ENCODE measurements at regions not wholly inside any gene's neighbourhood (a gene's known extent, or its start where the extent isn't known, plus 50 kb on each side); places are given as distances from the start of the nearest gene placed in this dataset.

DNA sequence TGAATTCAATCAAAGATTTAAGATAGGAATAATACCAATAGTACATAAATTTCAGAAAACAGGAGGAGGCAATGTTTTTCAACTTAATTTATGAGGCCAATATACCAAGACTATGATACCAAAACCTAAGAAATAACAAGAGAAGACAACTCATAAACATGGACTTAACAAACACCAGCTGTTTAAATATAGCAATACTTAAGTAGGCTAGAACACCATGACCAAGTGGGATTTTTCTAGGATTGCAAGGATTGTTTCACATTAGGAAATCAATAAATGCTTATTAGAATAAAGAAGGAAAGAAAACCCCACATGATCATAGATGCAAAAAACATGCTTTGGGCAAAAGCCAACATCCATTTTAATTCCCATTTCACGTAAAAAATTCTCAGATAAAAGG, 355.1 kb downstream of the EPM2A start:
- H3K4me3 ChIP-seq (ENCODE audit: low read depth, low read length) = no peak overlapping the region

DNA sequence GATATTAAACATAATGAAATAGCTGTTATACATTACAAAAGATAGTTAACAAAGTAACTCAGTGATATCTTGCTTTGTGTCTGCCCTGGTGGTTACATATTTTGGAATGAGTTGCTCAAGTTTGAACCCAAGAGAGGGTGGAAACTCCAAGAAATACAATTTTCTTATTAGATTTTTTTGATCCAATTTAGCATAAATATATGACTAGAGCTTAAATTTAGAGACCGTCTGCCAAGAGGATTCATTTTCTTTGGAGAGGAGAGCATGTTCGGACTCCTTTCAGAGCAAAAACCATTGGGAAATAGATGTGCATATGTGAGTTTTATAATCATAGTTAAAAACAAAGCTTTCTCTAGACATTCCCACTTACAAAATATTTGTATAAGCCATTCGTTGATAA, 353.4 kb downstream of the EPM2A start:
- H3K4me3 ChIP-seq (ENCODE audit: low read depth, low read length) = no peak overlapping the region

DNA sequence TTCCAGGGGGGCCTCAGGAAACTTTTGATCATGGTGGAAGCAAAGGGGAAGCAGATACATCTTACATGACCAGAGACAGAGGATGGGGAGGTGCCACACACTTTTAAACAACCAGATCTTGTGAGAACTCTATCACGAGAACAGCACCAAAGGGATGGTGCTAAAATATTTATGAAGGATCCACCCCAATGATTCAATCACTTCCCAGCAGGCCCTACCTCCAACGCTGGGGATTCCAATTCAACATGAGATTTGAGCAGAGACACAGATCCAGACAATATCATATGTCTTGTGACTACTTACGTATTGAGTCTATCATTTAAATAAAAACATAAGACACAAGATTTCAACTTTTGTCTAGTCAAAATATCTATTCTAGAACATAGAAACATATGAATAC, 351.9 kb downstream of the EPM2A start:
- no peak overlapping the region for H3K4me3 ChIP-seq (ENCODE audit: low read depth, low read length)

DNA sequence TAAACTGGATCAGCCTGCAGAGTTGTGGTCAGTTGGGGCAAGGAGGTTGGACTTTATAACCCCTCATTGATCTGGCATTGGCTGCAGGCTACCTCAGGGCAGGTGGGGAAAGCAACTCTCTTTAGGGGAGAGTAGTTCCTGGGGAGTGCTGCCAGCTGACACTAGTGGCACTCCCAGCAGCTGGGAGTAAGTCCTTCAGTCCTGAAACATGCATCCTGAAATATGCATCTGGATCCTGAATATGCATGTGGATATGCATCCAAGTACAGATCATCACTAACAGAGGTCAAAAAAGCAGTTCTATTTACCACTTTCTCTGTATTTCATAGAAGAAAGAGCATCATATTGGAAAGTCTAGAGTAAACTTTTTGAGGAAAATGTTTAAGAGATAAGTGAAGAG, 350.8 kb downstream of the EPM2A start:
- no peak overlapping the region for H3K4me3 ChIP-seq (ENCODE audit: low read depth, low read length)

DNA sequence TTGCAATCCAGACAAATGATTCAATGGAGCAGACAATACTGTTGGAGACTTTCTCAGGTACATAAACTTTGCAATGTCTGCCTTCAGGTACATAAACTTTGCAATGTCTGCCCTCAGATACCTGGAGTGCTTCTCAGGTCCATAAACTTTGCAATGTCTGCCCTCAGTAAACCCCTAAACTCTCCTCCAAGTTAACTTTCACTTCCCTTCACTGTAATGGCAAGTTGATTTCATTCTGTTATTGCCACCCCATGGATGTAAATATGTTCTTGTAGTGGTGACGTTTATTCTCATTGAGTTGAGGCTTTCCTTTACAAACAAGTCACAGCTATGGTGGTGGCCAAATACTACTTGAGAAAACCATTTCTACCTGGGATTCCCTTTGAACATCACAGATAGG, 338.8 kb downstream of the EPM2A start:
- H3K4me3 ChIP-seq (ENCODE audit: low read depth, low read length) = no peak overlapping the region

DNA sequence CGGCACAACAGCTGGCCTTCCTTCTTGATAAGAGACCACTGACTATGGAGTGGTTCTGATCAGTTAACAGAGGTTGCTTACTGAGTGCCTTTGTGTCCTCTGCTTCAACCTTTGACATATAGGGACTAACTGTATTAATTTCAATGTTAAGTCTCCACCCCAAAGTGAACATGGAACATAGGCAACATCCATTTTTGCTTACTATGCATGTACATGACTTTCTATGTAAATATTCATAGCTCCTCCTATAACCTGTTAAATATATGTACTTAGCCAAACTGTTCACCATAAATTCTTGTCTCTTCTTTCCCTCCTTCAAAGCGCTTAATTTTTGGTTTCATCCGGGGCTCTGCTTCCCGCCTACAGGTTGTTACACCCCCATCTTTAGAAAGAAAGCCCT, 334.8 kb downstream of the EPM2A start:
- no peak overlapping the region for H3K4me3 ChIP-seq (ENCODE audit: low read depth, low read length)

DNA sequence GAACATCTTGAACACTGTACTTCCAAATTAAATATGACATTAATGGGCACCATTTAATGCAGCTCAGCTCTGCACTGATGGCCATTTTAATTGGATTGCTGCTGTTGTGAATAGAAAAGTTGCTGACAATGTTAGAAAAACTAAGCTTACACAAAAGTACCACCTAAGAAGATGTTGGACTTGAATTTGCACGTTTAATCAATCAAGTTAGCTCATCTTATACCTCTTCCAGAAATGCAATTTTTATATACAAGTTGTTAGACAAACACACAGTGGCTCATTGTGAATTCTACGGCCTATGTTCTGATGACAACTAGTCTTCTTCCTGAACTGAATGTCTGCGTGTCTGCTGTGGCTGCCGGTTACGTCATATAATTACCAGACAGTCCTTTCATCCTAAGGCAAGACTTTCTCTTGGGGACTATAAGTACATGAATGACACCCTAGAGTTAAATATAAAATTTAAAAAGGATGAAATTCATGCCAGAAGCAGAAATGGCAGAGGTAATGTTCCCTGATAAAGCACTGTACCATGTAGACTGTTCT, 330.2 kb downstream of the EPM2A start:
- H3K4me3 ChIP-seq (ENCODE audit: low read depth, low read length) = no peak overlapping the region

DNA sequence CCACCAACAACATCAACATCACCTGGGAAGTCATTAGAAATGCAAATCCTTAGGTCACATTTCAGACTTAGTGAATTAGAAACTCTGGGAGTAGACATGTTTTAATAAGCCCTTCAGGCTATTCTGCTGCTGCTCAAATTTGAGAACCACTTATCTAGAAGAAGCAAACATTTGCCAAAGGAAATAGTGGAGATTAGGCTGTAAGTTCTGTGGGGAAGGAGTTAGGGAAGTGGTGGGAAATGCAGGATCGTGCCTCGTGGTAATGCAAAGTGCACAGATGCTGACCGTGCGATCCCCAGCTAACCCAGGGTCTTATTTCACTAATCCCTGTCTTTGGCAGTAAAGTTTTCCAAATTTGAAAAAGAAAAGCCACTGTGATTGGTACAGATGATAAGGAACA, 328.5 kb downstream of the EPM2A start:
- no peak overlapping the region for H3K4me3 ChIP-seq (ENCODE audit: low read depth, low read length)

DNA sequence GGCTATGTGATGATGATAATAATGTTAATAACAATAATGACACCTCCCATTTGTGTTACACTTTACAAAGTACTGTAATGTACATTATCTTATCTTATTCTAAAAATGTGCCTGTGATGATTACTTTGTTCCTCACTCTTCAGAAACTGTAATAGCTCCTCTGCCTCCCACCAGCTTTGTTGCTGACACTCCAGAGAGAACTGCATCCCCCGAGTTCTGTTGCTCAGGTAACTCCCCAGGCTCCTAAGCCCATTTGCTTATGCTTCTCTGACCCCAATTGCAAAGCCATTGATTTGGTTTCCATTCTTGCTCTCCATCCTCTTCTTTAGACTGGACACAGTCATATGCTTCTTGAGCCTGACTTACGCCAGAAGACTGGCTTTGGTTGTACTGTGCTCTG, 319.7 kb downstream of the EPM2A start:
- H3K4me3 ChIP-seq (ENCODE audit: low read depth, low read length) = no peak overlapping the region

DNA sequence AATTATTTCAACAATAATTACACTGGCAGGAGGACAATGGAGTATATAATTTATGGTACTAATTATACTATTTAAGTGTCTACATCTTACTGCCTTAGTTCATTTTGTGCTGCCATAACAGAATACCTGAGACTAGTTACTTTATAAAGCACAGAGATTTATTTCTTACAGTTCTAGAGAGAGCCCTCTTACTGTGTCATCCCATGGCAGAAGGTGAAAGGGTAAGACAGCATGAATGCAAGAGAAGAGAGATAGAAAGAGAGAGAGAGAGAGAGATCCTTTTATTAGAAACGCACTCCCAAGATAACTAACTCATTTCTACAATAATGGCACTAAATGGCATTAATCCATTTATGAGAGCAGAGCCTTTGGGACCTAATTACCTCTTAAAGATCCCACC, 314.7 kb downstream of the EPM2A start:
- no peak overlapping the region for H3K4me3 ChIP-seq (ENCODE audit: low read depth, low read length)

DNA sequence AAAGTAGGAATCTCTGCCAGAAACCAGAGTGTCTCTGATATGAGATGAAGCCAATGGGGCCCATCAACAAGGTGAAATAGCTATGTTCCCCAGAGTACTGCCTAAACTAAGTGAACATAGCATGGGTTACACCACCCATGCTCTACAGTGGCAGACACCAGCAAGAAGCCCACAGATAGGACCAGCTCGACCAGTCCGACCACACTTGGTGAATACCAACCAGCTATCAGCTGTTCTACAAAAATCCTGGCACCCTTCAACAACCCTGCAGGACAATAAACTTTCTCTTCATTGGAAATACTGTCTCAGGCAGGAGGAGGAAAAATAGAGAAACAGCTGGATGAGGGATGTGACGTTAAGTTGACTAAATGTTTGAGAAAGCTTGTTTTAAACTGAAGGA, 311.4 kb downstream of the EPM2A start:
- no peak overlapping the region for H3K4me3 ChIP-seq (ENCODE audit: low read depth, low read length)

DNA sequence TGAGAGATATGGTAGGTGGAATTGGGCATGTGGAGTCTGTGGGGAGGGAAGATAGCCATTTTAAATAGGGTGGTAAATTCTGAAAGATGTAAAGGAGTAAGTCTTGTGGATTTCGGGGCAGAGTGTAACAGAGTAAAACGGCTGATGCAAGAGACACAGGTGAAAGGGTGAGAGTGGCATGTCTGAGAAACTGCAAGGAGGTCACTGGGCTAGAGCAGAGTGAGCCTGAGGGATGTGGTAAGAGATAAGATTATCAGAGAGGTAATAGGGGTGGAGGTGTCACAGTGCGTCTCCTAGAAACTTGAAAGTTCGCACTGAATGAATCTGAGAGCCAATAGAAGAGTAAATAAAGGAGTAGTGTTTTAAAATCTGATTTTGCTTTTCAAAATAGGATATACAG, 308.1 kb downstream of the EPM2A start:
- H3K4me3 ChIP-seq (ENCODE audit: low read depth, low read length) = no peak overlapping the region

DNA sequence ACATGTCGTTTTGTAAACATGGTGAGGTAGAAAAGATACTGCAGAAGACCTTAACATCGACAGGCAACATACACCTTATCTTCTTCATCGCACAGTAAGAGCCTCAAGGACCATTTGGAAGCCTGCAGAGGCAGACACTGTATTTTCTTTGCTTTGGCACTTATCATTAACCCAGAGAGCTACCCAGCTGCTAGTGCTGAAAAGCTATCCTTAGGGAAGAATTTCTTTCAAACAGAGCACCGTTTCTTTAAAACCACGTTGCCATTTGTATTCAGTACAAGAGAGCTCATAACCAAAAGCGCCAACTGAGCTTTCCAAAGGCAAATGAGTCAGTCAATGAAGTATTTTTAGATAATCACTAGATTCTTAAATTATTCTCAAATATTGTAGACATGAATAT, 306.6 kb downstream of the EPM2A start:
- H3K4me3 ChIP-seq (ENCODE audit: low read depth, low read length) = no peak overlapping the region

DNA sequence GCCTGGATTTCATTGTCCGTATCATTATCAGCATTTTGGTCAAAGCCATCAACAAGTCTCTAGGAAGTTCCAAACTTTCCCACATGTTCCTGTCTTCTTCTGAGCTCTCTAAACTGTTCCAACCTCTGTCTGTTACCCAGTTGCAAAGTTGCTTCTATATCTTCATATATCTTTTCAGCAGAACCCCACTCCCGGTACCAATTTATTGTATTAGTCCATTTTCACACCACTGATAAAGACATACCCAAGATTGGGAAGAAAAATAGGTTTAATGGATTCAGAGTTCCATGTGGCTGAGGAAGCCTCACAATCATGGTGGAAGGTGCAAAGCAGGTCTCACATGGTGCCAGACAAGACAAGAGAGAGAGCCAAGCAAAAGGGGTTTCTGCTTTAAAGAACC, 293.2 kb downstream of the EPM2A start:
- H3K4me3 ChIP-seq (ENCODE audit: low read depth, low read length) = no peak overlapping the region

DNA sequence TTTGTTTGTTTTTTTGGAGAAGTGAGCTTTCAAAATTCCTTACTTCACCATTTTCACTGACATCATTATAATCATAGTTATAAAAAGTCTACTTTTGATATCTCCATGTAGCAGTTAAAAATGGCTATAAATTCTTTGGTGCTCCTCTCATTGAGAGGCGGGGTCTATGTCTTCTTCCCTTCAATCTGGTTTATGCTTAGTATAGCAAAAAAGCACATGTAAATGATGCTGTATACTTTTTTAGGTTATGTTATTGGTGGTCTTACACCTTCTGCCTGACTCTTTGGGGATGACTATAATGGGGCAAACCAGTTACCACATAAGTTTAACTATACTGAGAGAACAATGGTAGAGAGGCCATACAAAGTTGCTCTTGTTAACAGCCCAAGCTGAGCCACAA, 289.6 kb downstream of the EPM2A start:
- H3K4me3 ChIP-seq (ENCODE audit: low read depth, low read length) = no peak overlapping the region

DNA sequence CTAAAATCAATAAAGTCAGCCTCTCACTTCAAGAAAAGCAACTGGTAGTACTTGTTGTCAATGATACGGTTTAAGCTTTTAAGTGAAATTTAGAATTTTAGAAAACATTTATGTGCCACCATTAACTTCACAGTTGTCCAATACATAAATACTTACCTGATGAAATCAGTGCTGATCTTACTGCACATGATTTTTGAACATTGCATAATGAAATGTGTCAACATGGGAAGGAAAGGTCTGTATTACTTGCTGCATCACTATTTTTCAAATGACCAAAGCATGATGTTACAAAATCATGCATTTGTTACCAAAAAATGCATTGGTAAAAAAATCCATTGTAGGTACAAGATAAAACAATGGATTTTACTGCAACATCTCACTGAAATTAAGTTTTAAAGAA, 284.3 kb downstream of the EPM2A start:
- no peak overlapping the region for H3K4me3 ChIP-seq (ENCODE audit: low read depth, low read length)

DNA sequence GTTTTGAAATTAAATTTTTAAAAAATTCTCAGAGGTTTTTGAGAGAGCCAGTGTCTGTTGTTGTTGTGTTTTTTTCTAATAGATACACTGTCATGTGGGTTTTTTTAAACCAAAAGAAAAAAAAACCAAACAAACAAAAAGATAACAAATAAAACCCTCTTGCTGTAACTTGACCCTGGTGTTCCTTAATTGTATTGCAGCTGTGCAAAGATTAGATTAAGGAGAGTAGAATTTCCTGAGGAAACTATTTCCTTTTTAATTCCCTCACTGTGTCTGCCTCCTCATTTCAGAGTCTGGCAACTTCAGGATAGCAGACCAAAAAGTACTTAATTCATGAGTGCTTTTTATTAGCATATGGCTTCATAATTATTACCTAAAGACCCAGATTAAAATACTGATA, 281.9 kb downstream of the EPM2A start:
- no peak overlapping the region for H3K4me3 ChIP-seq (ENCODE audit: low read depth, low read length)

DNA sequence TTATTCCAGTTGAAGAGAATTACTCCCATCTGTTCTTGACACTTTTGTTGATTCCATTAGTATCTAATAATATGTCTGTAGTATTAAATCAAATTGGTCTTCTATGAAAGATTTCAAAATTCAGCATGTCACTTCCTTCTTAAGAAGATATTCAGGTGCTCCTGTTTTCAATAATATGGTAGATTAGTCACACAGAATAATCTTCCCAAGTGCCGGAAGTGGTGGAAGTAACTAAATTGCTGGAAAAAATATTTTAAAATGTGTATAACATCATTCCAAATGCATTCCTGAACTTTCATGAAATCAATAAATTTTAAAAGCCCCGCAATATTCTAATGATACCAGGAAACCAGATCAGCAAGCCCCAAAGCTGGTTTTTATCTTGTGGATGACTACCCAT, 281.3 kb downstream of the EPM2A start:
- H3K4me3 ChIP-seq (ENCODE audit: low read depth, low read length) = no peak overlapping the region

DNA sequence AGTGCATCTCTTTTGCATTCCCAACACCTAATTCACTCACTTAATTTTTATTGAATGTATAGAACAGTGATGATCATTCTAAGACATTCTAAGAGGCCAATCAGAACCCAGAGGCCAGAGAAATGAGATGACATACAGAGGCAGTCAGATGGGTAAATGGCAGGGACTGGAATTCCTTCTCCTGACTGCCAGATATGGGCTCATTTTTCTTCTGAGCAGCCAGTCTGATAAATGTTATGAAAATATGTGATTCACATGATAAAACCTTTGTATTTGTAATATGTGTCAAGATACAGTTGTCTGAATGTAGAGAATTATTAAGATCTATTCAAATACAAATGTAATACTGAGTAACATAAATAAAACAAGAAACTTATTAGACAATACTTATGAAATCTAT, 277.8 kb downstream of the EPM2A start:
- no peak overlapping the region for H3K4me3 ChIP-seq (ENCODE audit: low read depth, low read length)

DNA sequence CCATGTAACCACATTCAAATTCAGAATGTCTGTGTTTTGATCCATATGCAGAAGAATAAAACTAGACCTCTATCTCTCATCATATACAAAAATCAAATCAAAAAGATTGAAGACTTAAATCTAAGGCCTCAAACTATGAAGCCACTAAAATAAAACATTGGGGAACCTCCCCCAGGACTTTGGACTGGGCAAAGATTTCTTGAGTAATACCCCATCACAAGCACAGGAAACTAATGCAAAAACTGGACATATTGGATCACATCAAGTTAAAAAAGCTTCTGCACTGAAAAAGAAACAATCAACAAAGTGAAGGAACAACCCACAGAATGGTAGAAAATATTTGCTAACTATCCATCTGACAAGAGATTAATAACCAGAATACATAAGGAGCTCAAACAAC, 266.8 kb downstream of the EPM2A start:
- no peak overlapping the region for H3K4me3 ChIP-seq (ENCODE audit: low read depth, low read length)

DNA sequence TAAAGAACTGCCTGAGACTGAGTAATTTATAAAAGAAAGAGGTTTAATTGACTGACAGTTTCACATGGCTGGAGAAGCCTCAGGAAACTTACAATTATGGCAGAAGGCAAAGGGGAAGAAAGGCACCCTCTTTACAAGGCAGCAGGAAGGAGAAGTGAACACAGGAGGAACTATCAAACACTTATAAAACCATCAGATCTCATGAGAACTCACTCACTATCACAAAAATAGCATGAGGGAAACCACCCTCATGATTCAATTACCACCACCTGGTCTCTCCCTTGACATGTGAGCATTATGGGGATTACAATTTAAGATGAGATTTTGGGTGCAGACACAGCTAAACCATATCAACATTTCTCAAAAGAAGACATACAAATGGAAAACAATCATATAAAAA, 266.3 kb downstream of the EPM2A start:
- no peak overlapping the region for H3K4me3 ChIP-seq (ENCODE audit: low read depth, low read length)

DNA sequence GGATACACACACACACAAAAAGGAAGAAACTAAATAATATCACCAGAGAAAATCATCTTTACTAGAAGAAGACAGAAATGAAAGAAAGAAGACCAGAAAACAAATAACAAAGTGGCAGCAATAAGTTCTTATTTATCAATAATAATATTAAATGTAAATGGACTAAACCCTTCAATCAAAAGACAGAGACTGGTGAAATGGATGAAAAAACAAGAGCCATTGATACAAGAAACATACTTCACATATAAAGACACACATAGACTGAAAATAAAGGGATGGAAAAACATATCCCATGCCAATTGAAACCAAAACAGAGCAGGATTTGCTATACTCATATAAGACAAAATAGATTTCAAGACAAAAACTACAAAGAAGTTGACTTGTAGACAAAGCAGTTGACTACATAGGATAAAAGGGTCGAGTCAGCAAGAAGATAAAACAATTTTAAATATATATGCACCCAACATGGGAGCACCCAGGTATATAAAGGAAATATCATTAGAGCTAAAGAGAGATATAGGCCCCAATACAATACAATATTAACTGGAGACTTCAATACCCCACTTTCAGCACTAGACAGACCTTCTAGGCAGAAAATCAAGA, 259.4 kb downstream of the EPM2A start:
- H3K4me3 ChIP-seq (ENCODE audit: low read depth, low read length) = no peak overlapping the region

DNA sequence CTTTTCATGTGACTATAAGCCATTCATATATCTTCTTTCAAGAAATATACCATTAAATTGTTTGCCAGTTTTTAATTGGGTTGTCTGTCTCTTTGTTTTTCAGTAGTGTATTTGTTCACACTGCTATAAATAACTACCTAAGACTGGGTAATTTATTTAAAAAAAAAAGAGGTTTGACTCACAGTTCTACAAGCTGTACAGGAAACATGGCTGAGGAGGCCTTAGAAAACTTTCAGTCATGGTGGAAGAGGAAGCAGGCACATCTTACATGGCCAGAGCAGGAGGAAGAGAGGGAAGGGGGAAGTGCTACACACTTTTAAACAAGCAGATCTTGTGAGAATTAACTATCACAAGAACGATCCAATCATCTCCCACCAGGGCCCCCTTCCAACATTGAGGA, 255.3 kb downstream of the EPM2A start:
- no peak overlapping the region for H3K4me3 ChIP-seq (ENCODE audit: low read depth, low read length)
